ENCODE measurements at regions not wholly inside any gene's neighbourhood (a gene's known extent, or its start where the extent isn't known, plus 50 kb on each side); places are given as distances from the start of the nearest gene placed in this dataset.

- DNase-seq = no peak
These were observed 120.6 kb upstream of the NXT1 start for GRCh38 chr20:23229989-23230388.

- no peak for DNase-seq
These were observed 121.7 kb upstream of the NXT1 start for GRCh38 chr20:23228912-23229311.

GRCh38 chr20:23227976-23228375 is 122.6 kb upstream of the NXT1 start:
- DNase-seq = no peak

GRCh38 chr20:23227274-23227673 is 123.3 kb upstream of the NXT1 start:
- DNase-seq = no peak

GRCh38 chr20:23226612-23227265 is 123.9 kb upstream of the NXT1 start:
- no peak for DNase-seq

- DNase-seq = no peak
These were observed 125.1 kb upstream of the NXT1 start for GRCh38 chr20:23225407-23226060.

- DNase-seq = no peak
These were observed 125.8 kb upstream of the NXT1 start for GRCh38 chr20:23224806-23225205.

GRCh38 chr20:23223908-23224580 is 126.5 kb upstream of the NXT1 start:
- no peak for DNase-seq

- no peak for DNase-seq
These were observed 127.9 kb upstream of the NXT1 start for GRCh38 chr20:23222531-23223200.

GRCh38 chr20:23217023-23217422 is 130.9 kb upstream of the CD93 start:
- no peak for DNase-seq

GRCh38 chr20:23215344-23215995 is 129.3 kb upstream of the CD93 start:
- DNase-seq = no peak

- no peak for DNase-seq
These were observed 128.8 kb upstream of the CD93 start for GRCh38 chr20:23214903-23215302.

GRCh38 chr20:23212464-23212995 is 126.4 kb upstream of the CD93 start:
- no peak for DNase-seq

- no peak for DNase-seq
These were observed 125.9 kb upstream of the CD93 start for GRCh38 chr20:23212011-23212410.

- no peak for DNase-seq
These were observed 125.0 kb upstream of the CD93 start for GRCh38 chr20:23211164-23211563.

- no peak for DNase-seq
These were observed 121.9 kb upstream of the CD93 start for GRCh38 chr20:23207826-23208540.

GRCh38 chr20:23206995-23207394 is 120.9 kb upstream of the CD93 start:
- no peak for DNase-seq

GRCh38 chr20:23206061-23206460 is 119.9 kb upstream of the CD93 start:
- DNase-seq = no peak

GRCh38 chr20:23205611-23206041 is 119.5 kb upstream of the CD93 start:
- no peak for DNase-seq

- no peak for DNase-seq
These were observed 119.1 kb upstream of the CD93 start for GRCh38 chr20:23205211-23205610.

- DNase-seq = no peak
These were observed 118.0 kb upstream of the CD93 start for GRCh38 chr20:23203951-23204730.

All from stimulated activated CD4-positive, alpha-beta T cell treated with anti-CD3 and anti-CD28 coated beads, Interleukin-2, amount 100 ng/mL, for 24 hours (primary cell).